H9 (cell line): ENCODE measurements at regions not wholly inside any gene's neighbourhood (a gene's known extent, or its start where the extent isn't known, plus 50 kb on each side); places are given as distances from the start of the nearest gene placed in this dataset.

Experiments
- DNase-seq: peaks from one replicate; pipeline ENCODE4 v3.0.0-alpha.2; 2017
- H2AFZ ChIP-seq: one replicate; pipeline ENCODE4 v1.6.1; 2013; ENCODE audit warnings: mild to moderate bottlenecking, low read length, control low read depth, moderate library complexity
- H2AK5ac ChIP-seq: 2 replicates; pipeline ENCODE4 v1.6.1; 2013; ENCODE audit warnings: low read length, control low read depth, mixed read lengths; ENCODE audit not compliant: insufficient read length
- H2BK120ac ChIP-seq: one replicate; pipeline ENCODE4 v1.6.1; 2013; ENCODE audit warnings: low read depth, mild to moderate bottlenecking, low read length, control low read depth, inconsistent platforms; ENCODE audit not compliant: poor library complexity, severe bottlenecking
- H2BK12ac ChIP-seq: 2 replicates; pipeline ENCODE4 v1.6.1; 2013; ENCODE audit warnings: low read length, control low read depth, mixed read lengths, low read depth; ENCODE audit not compliant: insufficient read length
- H2BK15ac ChIP-seq: 2 replicates; pipeline ENCODE4 v1.6.1; 2013; ENCODE audit warnings: low read depth, low read length, control low read depth
- H2BK20ac ChIP-seq: one replicate; pipeline ENCODE4 v1.6.1; 2013; ENCODE audit warnings: low read depth, mild to moderate bottlenecking, low read length, control low read depth, inconsistent platforms; ENCODE audit not compliant: poor library complexity, severe bottlenecking
- H2BK5ac ChIP-seq: 2 replicates; pipeline ENCODE4 v1.6.1; 2013; ENCODE audit warnings: low read length, control low read depth, mixed read lengths; ENCODE audit not compliant: insufficient read length
- H3K14ac ChIP-seq: 2 replicates; pipeline ENCODE4 v1.6.1; 2013; ENCODE audit warnings: low read length, control low read depth; ENCODE audit not compliant: insufficient read depth
- H3K18ac ChIP-seq: 2 replicates; pipeline ENCODE4 v1.6.1; 2013; ENCODE audit warnings: low read depth, mild to moderate bottlenecking, mixed read lengths, low read length, control low read depth; ENCODE audit not compliant: insufficient read length
- H3K23ac ChIP-seq: 2 replicates; pipeline ENCODE4 v1.6.1; 2013; ENCODE audit warnings: low read length, control low read depth, mixed read lengths, low read depth; ENCODE audit not compliant: insufficient read length
- H3K23me2 ChIP-seq: 2 replicates; pipeline ENCODE4 v1.6.1; 2013; ENCODE audit warnings: low read depth, mild to moderate bottlenecking, mixed read lengths, low read length, control low read depth; ENCODE audit not compliant: insufficient read length, poor library complexity, severe bottlenecking
- H3K27ac ChIP-seq: 2 replicates; pipeline ENCODE4 v1.5.1; 2013; ENCODE audit warnings: low read length, control low read depth, mixed read lengths, low read depth; ENCODE audit not compliant: insufficient read length
- H3K27me3 ChIP-seq: 2 replicates; pipeline ENCODE4 v1.6.1; 2013; ENCODE audit warnings: low read length, control low read depth, inconsistent platforms; ENCODE audit not compliant: insufficient read depth
- H3K4ac ChIP-seq: 2 replicates; pipeline ENCODE4 v1.6.1; 2013; ENCODE audit warnings: low read depth, mild to moderate bottlenecking, control low read depth, inconsistent platforms, low read length, moderate library complexity
- H3K4me1 ChIP-seq: 2 replicates; pipeline ENCODE4 v1.6.1; 2013; ENCODE audit warnings: low read length, control low read depth, inconsistent platforms; ENCODE audit not compliant: insufficient read depth
- H3K4me2 ChIP-seq: 2 replicates; pipeline ENCODE4 v1.6.1; 2013; ENCODE audit warnings: low read length, control low read depth, mixed read lengths; ENCODE audit not compliant: insufficient read length, insufficient read depth
- H3K56ac ChIP-seq: 2 replicates; pipeline ENCODE4 v1.6.1; 2013; ENCODE audit warnings: low read depth, mild to moderate bottlenecking, mixed read lengths, low read length, control low read depth; ENCODE audit not compliant: insufficient read length
- H3K79me1 ChIP-seq: 2 replicates; pipeline ENCODE4 v1.6.1; 2013; ENCODE audit warnings: low read depth, mild to moderate bottlenecking, moderate library complexity, low read length, control low read depth, inconsistent platforms; ENCODE audit not compliant: insufficient read depth, poor library complexity, severe bottlenecking
- H3K79me2 ChIP-seq: 2 replicates; pipeline ENCODE4 v1.6.1; 2013; ENCODE audit warnings: low read length, control low read depth, inconsistent platforms; ENCODE audit not compliant: insufficient read depth
- H3K9ac ChIP-seq: 2 replicates; pipeline ENCODE4 v1.6.1; 2013; ENCODE audit warnings: low read length, control low read depth, mixed read lengths; ENCODE audit not compliant: insufficient read length; ENCODE audit errors: extremely low read depth
- H3K9me3 ChIP-seq: one replicate; pipeline ENCODE4 v1.6.1; 2013; ENCODE audit warnings: low read depth, low read length, inconsistent platforms; ENCODE audit not compliant: control insufficient read depth
- H3T11ph ChIP-seq: one replicate; pipeline ENCODE4 v1.6.1; 2013; ENCODE audit warnings: mild to moderate bottlenecking, low read length, control low read depth, inconsistent platforms
- H4K20me1 ChIP-seq: one replicate; pipeline ENCODE4 v1.6.1; 2013; ENCODE audit not compliant: control insufficient read depth, insufficient read length, insufficient read depth
- H4K5ac ChIP-seq: 2 replicates; pipeline ENCODE4 v1.6.1; 2013; ENCODE audit warnings: low read depth, mild to moderate bottlenecking, mixed read lengths, low read length, control low read depth; ENCODE audit not compliant: insufficient read length
- H4K8ac ChIP-seq: replicated peaks from 2 replicates; pipeline ENCODE4 v1.6.1; 2013; ENCODE audit warnings: low read length, control low read depth, mixed read lengths, low read depth; ENCODE audit not compliant: insufficient read length
- H4K91ac ChIP-seq: 2 replicates; pipeline ENCODE4 v1.6.1; 2013; ENCODE audit warnings: low read depth, mild to moderate bottlenecking, moderate library complexity, mixed read lengths, low read length, control low read depth; ENCODE audit not compliant: insufficient read length
- H3K27ac Mint-ChIP-seq, 3 experiments: 2 replicates in 2 of 3; 3 replicates in 1 of 3; pipeline ENCODE4 v1.8.0; 2020 to 2021; ENCODE audit warnings: mixed read lengths in 3 of 3, mild to moderate bottlenecking in 1 of 3, moderate library complexity in 1 of 3
- H3K27me3 Mint-ChIP-seq: 2 replicates; pipeline ENCODE4 v1.8.0; 2021; ENCODE audit warnings: low read depth, mild to moderate bottlenecking, moderate library complexity, mixed read lengths
- H3K36me3 Mint-ChIP-seq, 3 experiments: 2 replicates in 2 of 3; 3 replicates in 1 of 3; pipeline ENCODE4 v1.8.0; 2020 to 2021; ENCODE audit warnings: low read depth in 3 of 3, mixed read lengths in 3 of 3; ENCODE audit not compliant: insufficient read depth in 1 of 3
- H3K4me1 Mint-ChIP-seq, 2 experiments: 2 replicates each; pipeline ENCODE4 v1.8.0; 2020; ENCODE audit warnings: mixed read lengths in 2 of 2
- H3K4me3 Mint-ChIP-seq, 2 experiments: 2 replicates in 1 of 2; 3 replicates in 1 of 2; pipeline ENCODE4 v1.8.0; 2020 to 2021; ENCODE audit warnings: mild to moderate bottlenecking in 2 of 2, mixed read lengths in 2 of 2, moderate library complexity in 1 of 2
- H3K9me3 Mint-ChIP-seq, 2 experiments: 2 replicates in 1 of 2; 3 replicates in 1 of 2; pipeline ENCODE4 v1.8.0; 2020; ENCODE audit warnings: mild to moderate bottlenecking in 2 of 2, mixed read lengths in 2 of 2, moderate library complexity in 1 of 2
- CTCF ChIP-seq: fragments of 200-600 bp; sonication (generic); conservative IDR thresholded peaks from 3 replicates; pipeline ENCODE4 v1.8.0; 2021; ENCODE audit warnings: antibody characterized with exemption, mild to moderate bottlenecking

GRCh38 chr4:100062921-100063320 is 112.8 kb upstream of the H2AZ1 start:
- Histone ChIP-seq H3K9me3 (no peaks in the 10 kb centered on the region), H4K91ac (no peak overlapping the region), H3K27me3 (no peaks in the 10 kb centered on the region), H3K14ac (no peak overlapping the region), H3K23me2 (no peaks in the 10 kb centered on the region), H2AFZ (no peak overlapping the region), H2BK5ac (no peak overlapping the region), H3K56ac (no peak overlapping the region), H2BK120ac (no peak overlapping the region), H3K9ac (no peak overlapping the region), H3K27ac (no peak overlapping the region), H4K20me1 (no peaks in the 10 kb centered on the region), H3K4me1 (0 out of 2 replicates have a peak, but pooled peaks cover 4% of the 10 kb centered on the region), H3K79me2 (no peaks in the 10 kb centered on the region), H2BK15ac (no peak overlapping the region), H3K18ac (no peak overlapping the region), H3K23ac (no peak overlapping the region), H2AK5ac (no peak overlapping the region), H4K5ac (no peak overlapping the region), H2BK12ac (no peak overlapping the region), H2BK20ac (no peak overlapping the region), H3K4me2 (no peak overlapping the region), H3K4ac (no peak overlapping the region), H4K8ac (no peak overlapping the region), H3K79me1 (no peaks in the 10 kb centered on the region), H3T11ph (no peak overlapping the region)
- Mint-ChIP-seq H3K4me3 (no peak overlapping the region), H3K4me1 (peaks cover 9 to 10% of the 10 kb centered on the region in 2 experiments), H3K27ac (no peak overlapping the region; a peak in 1 of 7 replicates), H3K36me3 (no peaks in the 10 kb centered on the region), H3K27me3 (no peaks in the 10 kb centered on the region; the same call in 1 of the 2 replicates), H3K9me3 (no peaks in the 10 kb centered on the region)
- no peak for TF ChIP-seq CTCF
- no peak for DNase-seq
